Testis (tissue), 2 donors: ENCODE measurements at regions not wholly inside any gene's neighbourhood (a gene's known extent, or its start where the extent isn't known, plus 50 kb on each side); places are given as distances from the start of the nearest gene placed in this dataset.

Experiments used
- POLR2A ChIP-seq: fragments of 450-650 bp; IDR thresholded peaks from one replicate; pipeline ENCODE4 v1.6.1; 2017; ENCODE audit warnings: antibody characterized with exemption, mild to moderate bottlenecking, moderate library complexity
- TF ChIP-seq, protein P1 (sequence below), 3 experiments: fragments of 450-650 bp in 2 of 3; fragments of 200-600 bp in 1 of 3; sonication (generic) in 1 of 3; IDR thresholded peaks; one replicate each; pipeline ENCODE4 v1.5.1; 2016 to 2019; ENCODE audit warnings: antibody characterized with exemption in 3 of 3, mild to moderate bottlenecking in 2 of 3, moderate library complexity in 1 of 3

DNA sequence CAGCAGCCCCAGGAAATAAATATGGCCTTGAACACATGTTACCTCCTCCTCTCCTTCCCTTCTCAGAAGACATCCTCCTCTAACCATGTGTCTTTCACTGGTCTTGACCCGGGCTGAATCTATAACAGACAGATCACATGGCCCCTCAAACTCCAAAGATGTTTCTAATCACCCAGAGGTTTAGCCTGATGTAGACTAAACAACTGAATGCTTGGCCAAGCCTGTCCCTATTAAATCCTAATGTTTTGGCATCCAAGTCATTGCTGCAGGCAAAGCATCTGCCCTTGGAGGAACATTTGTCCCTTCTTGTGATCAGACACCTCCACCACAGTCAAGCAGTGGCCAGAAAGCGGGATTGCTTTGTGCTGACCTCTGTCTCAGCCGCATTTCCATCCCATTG, 65.5 kb downstream of the ANKRD60 start:
- TF ChIP-seq, protein P1, sequence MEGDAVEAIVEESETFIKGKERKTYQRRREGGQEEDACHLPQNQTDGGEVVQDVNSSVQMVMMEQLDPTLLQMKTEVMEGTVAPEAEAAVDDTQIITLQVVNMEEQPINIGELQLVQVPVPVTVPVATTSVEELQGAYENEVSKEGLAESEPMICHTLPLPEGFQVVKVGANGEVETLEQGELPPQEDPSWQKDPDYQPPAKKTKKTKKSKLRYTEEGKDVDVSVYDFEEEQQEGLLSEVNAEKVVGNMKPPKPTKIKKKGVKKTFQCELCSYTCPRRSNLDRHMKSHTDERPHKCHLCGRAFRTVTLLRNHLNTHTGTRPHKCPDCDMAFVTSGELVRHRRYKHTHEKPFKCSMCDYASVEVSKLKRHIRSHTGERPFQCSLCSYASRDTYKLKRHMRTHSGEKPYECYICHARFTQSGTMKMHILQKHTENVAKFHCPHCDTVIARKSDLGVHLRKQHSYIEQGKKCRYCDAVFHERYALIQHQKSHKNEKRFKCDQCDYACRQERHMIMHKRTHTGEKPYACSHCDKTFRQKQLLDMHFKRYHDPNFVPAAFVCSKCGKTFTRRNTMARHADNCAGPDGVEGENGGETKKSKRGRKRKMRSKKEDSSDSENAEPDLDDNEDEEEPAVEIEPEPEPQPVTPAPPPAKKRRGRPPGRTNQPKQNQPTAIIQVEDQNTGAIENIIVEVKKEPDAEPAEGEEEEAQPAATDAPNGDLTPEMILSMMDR (IDR thresholded peaks at IDR 0.05), result no peak
- TF ChIP-seq POLR2A, result no peak
